Stimulated activated CD8-positive, alpha-beta memory T cell treated with anti-CD3 and anti-CD28 coated beads, Interleukin-15, amount 100 ng/mL, for 48 hours (primary cell): ENCODE measurements at regions not wholly inside any gene's neighbourhood (a gene's known extent, or its start where the extent isn't known, plus 50 kb on each side); places are given as distances from the start of the nearest gene placed in this dataset.

Source experiments
- DNase-seq, 2 donors: peaks; one replicate each; pipeline ENCODE4 v3.0.0-alpha.2; 2020; ENCODE audit warnings: low read depth in 2 of 2

GRCh38 chr1:87783315-87783714 lies 454.6 kb downstream of the LMO4 start:
- no peak for DNase-seq

- no peak for DNase-seq
Measured at GRCh38 chr1:87785386-87785785, 456.7 kb downstream of the LMO4 start.

GRCh38 chr1:87786229-87786628 lies 457.5 kb downstream of the LMO4 start:
- no peak for DNase-seq

GRCh38 chr1:87786861-87787545 lies 458.3 kb downstream of the LMO4 start:
- no peak for DNase-seq

- DNase-seq: no peak
Measured at GRCh38 chr1:87787551-87787950, 458.9 kb downstream of the LMO4 start.

- DNase-seq: no peak
Measured at GRCh38 chr1:87790756-87791155, 462.1 kb downstream of the LMO4 start.

- DNase-seq: no peak
Measured at GRCh38 chr1:87791931-87792740, 463.5 kb downstream of the LMO4 start.

GRCh38 chr1:87794788-87795614 lies 466.3 kb downstream of the LMO4 start:
- no peak for DNase-seq

- DNase-seq: no peak
Measured at GRCh38 chr1:87795615-87796337, 467.1 kb downstream of the LMO4 start.

- DNase-seq: no peak
Measured at GRCh38 chr1:87796471-87796901, 467.8 kb downstream of the LMO4 start.

GRCh38 chr1:87799451-87799850 lies 470.8 kb downstream of the LMO4 start:
- no peak for DNase-seq

GRCh38 chr1:87800006-87800405 lies 471.3 kb downstream of the LMO4 start:
- DNase-seq: no peak

GRCh38 chr1:87803375-87803774 lies 474.7 kb downstream of the LMO4 start:
- no peak for DNase-seq

GRCh38 chr1:87804128-87804527 lies 475.4 kb downstream of the LMO4 start:
- no peak for DNase-seq

- no peak for DNase-seq
Measured at GRCh38 chr1:87805666-87806378, 477.1 kb downstream of the LMO4 start.

GRCh38 chr1:87806379-87807094 lies 477.9 kb downstream of the LMO4 start:
- DNase-seq: no peak

GRCh38 chr1:87810166-87810565 lies 481.5 kb downstream of the LMO4 start:
- no peak for DNase-seq

- no peak for DNase-seq
Measured at GRCh38 chr1:87812871-87813577, 484.3 kb downstream of the LMO4 start.

GRCh38 chr1:87814573-87814972 lies 485.9 kb downstream of the LMO4 start:
- no peak for DNase-seq

GRCh38 chr1:87816646-87817045 lies 488.0 kb downstream of the LMO4 start:
- DNase-seq: no peak
